ENCODE measurements at regions not wholly inside any gene's neighbourhood (a gene's known extent, or its start where the extent isn't known, plus 50 kb on each side); places are given as distances from the start of the nearest gene placed in this dataset.

DNA sequence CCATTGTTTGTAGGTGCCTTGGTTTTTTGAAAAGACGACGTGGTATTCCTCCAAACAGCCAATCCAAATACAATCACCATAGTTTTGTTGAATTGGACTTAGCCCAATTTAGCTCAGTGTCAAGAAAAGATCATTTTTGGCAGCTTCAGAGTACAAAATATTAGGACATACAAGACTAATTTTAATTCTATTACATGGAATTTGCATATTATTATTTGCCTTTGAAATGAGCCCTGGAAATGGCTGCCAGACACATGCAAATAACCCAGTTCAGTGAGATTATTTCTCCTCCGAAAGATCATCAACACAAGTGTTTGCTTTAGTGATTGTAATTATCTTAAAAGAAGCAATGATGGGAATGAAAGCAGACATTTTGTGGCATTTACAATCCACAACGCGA is 89.3 kb downstream of the PLK2 start:
- Histone ChIP-seq H4K91ac (ENCODE audit: low read depth, low read length, poor library complexity) (no peak overlapping the region), H4K8ac (ENCODE audit: low read depth, low read length) (no peak overlapping the region), H3K27ac (replicated peaks; ENCODE audit: low read length) (no peak overlapping the region), H2AK5ac (ENCODE audit: low read depth, low read length) (no peak overlapping the region), H3K4me1 (ENCODE audit: control insufficient read depth in 2 of 2, insufficient read depth in 1 of 2, low read depth in 1 of 2, low read length in 2 of 2) (peaks cover 0 to 3% of the 10 kb centered on the region in 2 donors), H3K4me2 (ENCODE audit: insufficient read depth, low read length, poor library complexity, severe bottlenecking) (no peak overlapping the region), H2AFZ (ENCODE audit: low read length) (peak overlapping the region; percentile 42), H3K4ac (ENCODE audit: low read length) (no peak overlapping the region), H3K9me3 (replicated peaks in 1 of 2; ENCODE audit: control insufficient read depth in 2 of 2, insufficient read depth in 1 of 2, low read depth in 1 of 2, low read length in 2 of 2) (no peaks in the 10 kb centered on the region), H2BK15ac (ENCODE audit: low read length) (no peak overlapping the region), H2BK12ac (ENCODE audit: low read length) (no peak overlapping the region), H3K23ac (ENCODE audit: low read depth, low read length, poor library complexity) (no peak overlapping the region), H3K27me3 (ENCODE audit: control insufficient read depth in 3 of 3, insufficient read depth in 3 of 3, low read depth in 1 of 3, low read length in 3 of 3) (no peaks in the 10 kb centered on the region), H2BK120ac (ENCODE audit: low read depth, low read length) (no peak overlapping the region), H3K14ac (ENCODE audit: low read length) (no peak overlapping the region), H3K18ac (ENCODE audit: low read length) (no peak overlapping the region), H3K36me3 (replicated peaks in 1 of 2; ENCODE audit: control insufficient read depth in 2 of 2, insufficient read depth in 2 of 2, low read length in 2 of 2) (no peaks in the 10 kb centered on the region), H3K9ac (ENCODE audit: low read depth, low read length, poor library complexity) (no peak overlapping the region), H3K79me1 (ENCODE audit: low read depth, low read length) (no peaks in the 10 kb centered on the region), H2BK5ac (ENCODE audit: low read length) (no peak overlapping the region), H3K4me3 (ENCODE audit: low read length in 2 of 2) (no peak overlapping the region)
- DNase-seq (ENCODE audit: low spot score) = no peak
- no CpG with 5 or more reads among the region's 5 CpGs for WGBS, 2 donors (ENCODE audit: extremely low coverage in 2 of 2, insufficient read length in 2 of 2, insufficient replicate concordance in 1 of 2)

DNA sequence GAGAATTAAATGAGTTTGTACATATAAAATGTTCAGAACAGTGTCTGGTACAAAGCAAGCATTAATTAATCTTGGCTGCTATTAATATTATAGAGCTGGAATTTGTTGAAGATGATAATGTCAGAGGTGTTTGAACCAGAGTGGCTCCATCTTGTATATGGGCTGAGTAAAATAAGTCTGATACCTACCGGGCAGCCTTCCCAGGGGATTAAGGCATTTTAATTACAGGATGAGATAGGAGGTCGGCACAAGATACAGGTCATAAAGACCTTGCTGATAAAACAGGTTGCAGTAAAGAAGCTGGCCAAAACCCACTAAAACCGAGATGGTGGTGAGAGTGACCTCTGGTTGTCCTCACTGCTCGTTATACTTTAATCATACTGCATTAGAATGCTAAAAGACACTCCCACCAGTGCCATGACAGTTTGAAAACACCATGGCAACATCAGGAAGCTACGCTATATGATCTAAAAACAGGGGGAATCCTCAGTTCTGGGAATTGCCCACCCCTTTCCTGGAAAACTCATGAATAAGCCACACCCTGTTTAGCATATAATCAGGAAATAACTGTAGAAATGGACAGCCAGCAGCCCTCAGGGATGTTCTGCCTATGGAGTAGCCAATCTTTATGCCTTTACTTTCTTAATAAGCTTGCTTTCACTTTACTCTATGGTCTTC is 90.2 kb downstream of the PLK2 start:
- DNase-seq (ENCODE audit: low spot score) = no peak
- no peak overlapping the region for H3K4me3 ChIP-seq (ENCODE audit: low read length in 2 of 2)
- no CpG with 5 or more reads among the region's 5 CpGs for WGBS, 2 donors (ENCODE audit: extremely low coverage in 2 of 2, insufficient read length in 2 of 2, insufficient replicate concordance in 1 of 2)

DNA sequence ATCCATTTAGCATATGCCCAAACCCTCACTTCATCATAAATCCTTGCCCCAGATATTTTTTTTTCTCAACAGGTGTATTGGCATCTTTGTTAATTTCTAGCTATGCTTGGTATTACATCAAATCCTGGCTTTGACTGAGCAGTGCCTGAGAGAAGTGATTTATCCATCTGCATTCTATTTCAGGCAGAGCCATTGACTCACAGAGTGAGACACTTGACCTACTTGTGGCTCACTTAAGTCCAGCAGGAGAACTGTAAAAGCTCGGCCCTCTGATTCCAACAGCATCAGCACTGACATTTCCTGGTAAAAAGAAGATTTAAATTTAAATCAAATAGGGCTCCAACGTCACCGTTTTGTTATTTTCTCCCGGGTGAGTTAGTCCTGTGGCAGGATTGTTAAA is 93.4 kb downstream of the PLK2 start:
- Histone ChIP-seq H3K4me1 (ENCODE audit: control insufficient read depth in 2 of 2, insufficient read depth in 1 of 2, low read depth in 1 of 2, low read length in 2 of 2) (peaks cover 0 to 3% of the 10 kb centered on the region in 2 donors), H3K4ac (ENCODE audit: low read length) (no peak overlapping the region), H3K79me1 (ENCODE audit: low read depth, low read length) (no peaks in the 10 kb centered on the region), H3K9ac (ENCODE audit: low read depth, low read length, poor library complexity) (no peak overlapping the region), H4K8ac (ENCODE audit: low read depth, low read length) (no peak overlapping the region), H3K36me3 (replicated peaks in 1 of 2; ENCODE audit: control insufficient read depth in 2 of 2, insufficient read depth in 2 of 2, low read length in 2 of 2) (no peaks in the 10 kb centered on the region), H3K4me3 (ENCODE audit: low read length in 2 of 2) (no peak overlapping the region), H2AK5ac (ENCODE audit: low read depth, low read length) (no peak overlapping the region), H3K4me2 (ENCODE audit: insufficient read depth, low read length, poor library complexity, severe bottlenecking) (no peak overlapping the region), H2AFZ (ENCODE audit: low read length) (no peak overlapping the region), H2BK12ac (ENCODE audit: low read length) (no peak overlapping the region), H3K27ac (replicated peaks; ENCODE audit: low read length) (no peak overlapping the region), H2BK5ac (ENCODE audit: low read length) (no peak overlapping the region), H2BK120ac (ENCODE audit: low read depth, low read length) (no peak overlapping the region), H3K27me3 (ENCODE audit: control insufficient read depth in 3 of 3, insufficient read depth in 3 of 3, low read depth in 1 of 3, low read length in 3 of 3) (no peaks in the 10 kb centered on the region), H3K18ac (ENCODE audit: low read length) (no peak overlapping the region), H4K91ac (ENCODE audit: low read depth, low read length, poor library complexity) (no peak overlapping the region), H3K23ac (ENCODE audit: low read depth, low read length, poor library complexity) (no peak overlapping the region), H2BK15ac (ENCODE audit: low read length) (no peak overlapping the region), H3K14ac (ENCODE audit: low read length) (no peak overlapping the region), H3K9me3 (replicated peaks in 1 of 2; ENCODE audit: control insufficient read depth in 2 of 2, insufficient read depth in 1 of 2, low read depth in 1 of 2, low read length in 2 of 2) (no peaks in the 10 kb centered on the region)
- DNase-seq (ENCODE audit: low spot score) = no peak
- WGBS, 2 donors (ENCODE audit: extremely low coverage in 2 of 2, insufficient read length in 2 of 2, insufficient replicate concordance in 1 of 2) = no CpG with 5 or more reads among the region's 4 CpGs

More for the DNA sequence above, 90.2 kb downstream of the PLK2 start:
- Histone ChIP-seq H2BK12ac (ENCODE audit: low read length) (no peak overlapping the region), H3K4ac (ENCODE audit: low read length) (no peak overlapping the region), H3K27me3 (ENCODE audit: control insufficient read depth in 3 of 3, insufficient read depth in 3 of 3, low read depth in 1 of 3, low read length in 3 of 3) (no peaks in the 10 kb centered on the region), H3K27ac (replicated peaks; ENCODE audit: low read length) (no peak overlapping the region), H4K91ac (ENCODE audit: low read depth, low read length, poor library complexity) (no peak overlapping the region), H3K79me1 (ENCODE audit: low read depth, low read length) (no peaks in the 10 kb centered on the region), H2AFZ (ENCODE audit: low read length) (no peak overlapping the region), H2AK5ac (ENCODE audit: low read depth, low read length) (no peak overlapping the region), H3K36me3 (replicated peaks in 1 of 2; ENCODE audit: control insufficient read depth in 2 of 2, insufficient read depth in 2 of 2, low read length in 2 of 2) (no peaks in the 10 kb centered on the region), H3K9me3 (replicated peaks in 1 of 2; ENCODE audit: control insufficient read depth in 2 of 2, insufficient read depth in 1 of 2, low read depth in 1 of 2, low read length in 2 of 2) (no peaks in the 10 kb centered on the region), H2BK120ac (ENCODE audit: low read depth, low read length) (no peak overlapping the region), H2BK5ac (ENCODE audit: low read length) (no peak overlapping the region), H2BK15ac (ENCODE audit: low read length) (no peak overlapping the region), H3K4me2 (ENCODE audit: insufficient read depth, low read length, poor library complexity, severe bottlenecking) (no peak overlapping the region), H4K8ac (ENCODE audit: low read depth, low read length) (no peak overlapping the region), H3K18ac (ENCODE audit: low read length) (no peak overlapping the region), H3K4me1 (ENCODE audit: control insufficient read depth in 2 of 2, insufficient read depth in 1 of 2, low read depth in 1 of 2, low read length in 2 of 2) (peaks cover 0 to 3% of the 10 kb centered on the region in 2 donors), H3K14ac (ENCODE audit: low read length) (no peak overlapping the region), H3K23ac (ENCODE audit: low read depth, low read length, poor library complexity) (no peak overlapping the region), H3K9ac (ENCODE audit: low read depth, low read length, poor library complexity) (no peak overlapping the region)

DNA sequence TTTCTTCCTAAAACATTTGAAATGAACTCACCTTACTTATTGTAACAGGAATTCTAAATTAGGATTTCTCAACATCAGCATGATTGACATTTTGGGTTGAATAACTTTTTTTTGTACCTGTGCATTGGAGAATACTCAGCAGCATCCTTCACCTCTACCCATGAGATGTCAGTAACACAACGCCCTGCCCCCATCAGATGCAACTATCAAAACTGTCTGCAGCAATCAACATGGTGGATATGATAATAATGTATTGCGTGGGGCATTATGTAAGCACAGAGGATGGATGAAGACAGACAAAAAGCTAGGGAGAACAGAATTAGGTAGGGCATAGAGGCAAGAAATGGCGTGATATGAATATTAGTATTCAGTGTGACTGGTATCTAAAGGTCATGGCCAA is 94.1 kb downstream of the PLK2 start:
- H3K79me1 ChIP-seq (ENCODE audit: low read depth, low read length) = no peaks in the 10 kb centered on the region
- no peak overlapping the region for H3K9ac ChIP-seq (ENCODE audit: low read depth, low read length, poor library complexity)
- peaks cover 0 to 3% of the 10 kb centered on the region in 2 donors for H3K4me1 ChIP-seq (ENCODE audit: control insufficient read depth in 2 of 2, insufficient read depth in 1 of 2, low read depth in 1 of 2, low read length in 2 of 2)
- no peak overlapping the region for H3K18ac ChIP-seq (ENCODE audit: low read length)
- no peak overlapping the region for H4K91ac ChIP-seq (ENCODE audit: low read depth, low read length, poor library complexity)
- H3K4me2 ChIP-seq (ENCODE audit: insufficient read depth, low read length, poor library complexity, severe bottlenecking) = no peak overlapping the region
- H3K27me3 ChIP-seq (ENCODE audit: control insufficient read depth in 3 of 3, insufficient read depth in 3 of 3, low read depth in 1 of 3, low read length in 3 of 3) = no peaks in the 10 kb centered on the region
- no peak for DNase-seq (ENCODE audit: low spot score)
- whole genome bisulfite sequencing, 2 donors (ENCODE audit: extremely low coverage in 2 of 2, insufficient read length in 2 of 2, insufficient replicate concordance in 1 of 2) = no CpG with 5 or more reads among the region's 3 CpGs
- H3K9me3 ChIP-seq (replicated peaks in 1 of 2; ENCODE audit: control insufficient read depth in 2 of 2, insufficient read depth in 1 of 2, low read depth in 1 of 2, low read length in 2 of 2) = no peaks in the 10 kb centered on the region
- H2AK5ac ChIP-seq (ENCODE audit: low read depth, low read length) = no peak overlapping the region
- H3K4ac ChIP-seq (ENCODE audit: low read length) = no peak overlapping the region
- no peak overlapping the region for H3K27ac ChIP-seq (replicated peaks; ENCODE audit: low read length)
- no peak overlapping the region for H2AFZ ChIP-seq (ENCODE audit: low read length)
- H3K14ac ChIP-seq (ENCODE audit: low read length) = no peak overlapping the region
- H2BK12ac ChIP-seq (ENCODE audit: low read length) = no peak overlapping the region
- H2BK120ac ChIP-seq (ENCODE audit: low read depth, low read length) = no peak overlapping the region
- H3K4me3 ChIP-seq (ENCODE audit: low read length in 2 of 2) = no peak overlapping the region
- no peaks in the 10 kb centered on the region for H3K36me3 ChIP-seq (replicated peaks in 1 of 2; ENCODE audit: control insufficient read depth in 2 of 2, insufficient read depth in 2 of 2, low read length in 2 of 2)
- no peak overlapping the region for H4K8ac ChIP-seq (ENCODE audit: low read depth, low read length)
- no peak overlapping the region for H2BK15ac ChIP-seq (ENCODE audit: low read length)
- H2BK5ac ChIP-seq (ENCODE audit: low read length) = no peak overlapping the region
- no peak overlapping the region for H3K23ac ChIP-seq (ENCODE audit: low read depth, low read length, poor library complexity)

Measured in neuronal stem cell (in vitro differentiated cells).